Chondrocyte (in vitro differentiated cells): ENCODE measurements at regions not wholly inside any gene's neighbourhood (a gene's known extent, or its start where the extent isn't known, plus 50 kb on each side); places are given as distances from the start of the nearest gene placed in this dataset.

Experiments used
- DNase-seq: peaks from one replicate; pipeline ENCODE4 v3.0.0; 2021; ENCODE audit warnings: mixed read lengths, low spot score
- H3K27ac Mint-ChIP-seq: one replicate; pipeline ENCODE4 v1.8.0; 2021; ENCODE audit warnings: mild to moderate bottlenecking, moderate library complexity, mixed read lengths; ENCODE audit not compliant: unreplicated experiment
- H3K27me3 Mint-ChIP-seq: 2 replicates; pipeline ENCODE4 v1.8.0; 2021; ENCODE audit warnings: low read depth, mixed read lengths
- H3K36me3 Mint-ChIP-seq: 2 replicates; pipeline ENCODE4 v1.8.0; 2021; ENCODE audit warnings: low read depth, mixed read lengths
- H3K4me1 Mint-ChIP-seq: 2 replicates; pipeline ENCODE4 v1.8.0; 2021; ENCODE audit warnings: low read depth, mild to moderate bottlenecking, mixed read lengths
- H3K4me3 Mint-ChIP-seq: one replicate; pipeline ENCODE4 v1.8.0; 2021; ENCODE audit warnings: mild to moderate bottlenecking, moderate library complexity, mixed read lengths; ENCODE audit not compliant: unreplicated experiment
- H3K9me3 Mint-ChIP-seq: 2 replicates; pipeline ENCODE4 v1.8.0; 2021; ENCODE audit warnings: low read depth, mixed read lengths
- TF ChIP-seq, protein P1 (sequence below): fragments of 200-600 bp; sonication (generic); IDR thresholded peaks from 2 replicates; pipeline ENCODE4 v1.5.0; 2021; ENCODE audit warnings: antibody characterized with exemption, mild to moderate bottlenecking, moderate library complexity

DNA sequence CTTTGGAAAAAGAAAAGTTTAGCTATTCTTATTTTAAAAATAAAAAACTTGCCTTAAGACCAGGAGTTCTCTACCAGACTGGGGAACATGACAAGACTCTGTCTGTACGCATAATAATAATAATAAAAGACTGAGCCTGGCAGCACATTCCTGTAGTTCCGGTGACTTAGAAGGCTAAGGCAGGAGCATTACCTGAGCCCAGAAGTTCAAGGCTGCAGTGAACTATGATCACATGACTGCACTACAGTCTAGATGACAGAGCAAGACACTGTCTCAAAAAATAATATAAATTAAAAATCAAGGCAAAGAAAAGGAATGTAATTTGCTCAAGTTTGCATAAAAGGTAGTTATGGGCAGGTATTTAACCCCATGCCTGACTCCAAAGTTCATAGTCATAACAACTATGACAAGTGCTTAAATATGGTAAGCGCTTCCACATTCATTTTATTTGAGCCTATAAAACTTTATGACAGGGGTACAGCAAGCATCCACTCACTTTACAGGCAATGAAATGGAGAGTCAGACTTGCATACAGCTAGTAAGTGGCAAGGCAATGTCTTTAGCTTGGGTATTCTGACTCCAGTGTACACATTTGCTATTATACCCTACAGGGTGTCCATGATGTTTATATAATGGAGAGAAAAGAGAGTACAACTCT, 1567.8 kb upstream of the PIK3C3 start:
- DNase-seq: no peak
- Mint-ChIP-seq H3K27me3 (no peaks in the 10 kb centered on the region), H3K4me3 (no peak overlapping the region), H3K27ac (no peak overlapping the region), H3K36me3 (no peaks in the 10 kb centered on the region), H3K9me3 (peaks cover 2% of the 10 kb centered on the region), H3K4me1 (no peaks in the 10 kb centered on the region)
- TF ChIP-seq, protein P1, sequence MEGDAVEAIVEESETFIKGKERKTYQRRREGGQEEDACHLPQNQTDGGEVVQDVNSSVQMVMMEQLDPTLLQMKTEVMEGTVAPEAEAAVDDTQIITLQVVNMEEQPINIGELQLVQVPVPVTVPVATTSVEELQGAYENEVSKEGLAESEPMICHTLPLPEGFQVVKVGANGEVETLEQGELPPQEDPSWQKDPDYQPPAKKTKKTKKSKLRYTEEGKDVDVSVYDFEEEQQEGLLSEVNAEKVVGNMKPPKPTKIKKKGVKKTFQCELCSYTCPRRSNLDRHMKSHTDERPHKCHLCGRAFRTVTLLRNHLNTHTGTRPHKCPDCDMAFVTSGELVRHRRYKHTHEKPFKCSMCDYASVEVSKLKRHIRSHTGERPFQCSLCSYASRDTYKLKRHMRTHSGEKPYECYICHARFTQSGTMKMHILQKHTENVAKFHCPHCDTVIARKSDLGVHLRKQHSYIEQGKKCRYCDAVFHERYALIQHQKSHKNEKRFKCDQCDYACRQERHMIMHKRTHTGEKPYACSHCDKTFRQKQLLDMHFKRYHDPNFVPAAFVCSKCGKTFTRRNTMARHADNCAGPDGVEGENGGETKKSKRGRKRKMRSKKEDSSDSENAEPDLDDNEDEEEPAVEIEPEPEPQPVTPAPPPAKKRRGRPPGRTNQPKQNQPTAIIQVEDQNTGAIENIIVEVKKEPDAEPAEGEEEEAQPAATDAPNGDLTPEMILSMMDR: no peak

DNA sequence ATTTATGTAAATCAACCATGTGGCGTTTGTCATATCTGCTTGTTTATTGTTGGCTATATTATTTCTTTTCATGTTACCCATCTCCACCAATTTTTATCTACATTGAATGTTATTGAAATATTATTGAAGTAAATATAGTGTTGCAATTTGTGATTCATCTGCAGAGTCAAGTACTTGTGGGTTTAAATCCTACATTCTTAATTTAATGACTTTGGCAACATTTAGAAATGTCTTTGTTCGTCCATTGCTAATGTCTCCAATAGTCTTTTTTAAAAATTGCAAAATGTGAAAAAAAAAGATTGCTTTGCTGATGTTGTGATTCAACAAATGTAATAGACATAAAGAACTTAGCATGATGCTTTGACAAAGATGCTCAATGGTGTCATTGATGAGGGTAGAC, 1572.8 kb upstream of the PIK3C3 start:
- Mint-ChIP-seq H3K36me3 (no peaks in the 10 kb centered on the region), H3K9me3 (no peaks in the 10 kb centered on the region)

GRCh38 chr18:40380686-40381439, 1574.2 kb upstream of the PIK3C3 start:
- Mint-ChIP-seq H3K36me3 (no peaks in the 10 kb centered on the region), H3K4me1 (no peaks in the 10 kb centered on the region), H3K27me3 (no peaks in the 10 kb centered on the region), H3K27ac (no peak overlapping the region), H3K9me3 (no peaks in the 10 kb centered on the region), H3K4me3 (no peak overlapping the region)
- TF ChIP-seq, protein P1: no peak
- no peak for DNase-seq

More for the DNA sequence above, 1572.8 kb upstream of the PIK3C3 start:
- DNase-seq: no peak
- TF ChIP-seq, protein P1: no peak
- H3K27ac Mint-ChIP-seq: no peak overlapping the region
- no peaks in the 10 kb centered on the region for H3K27me3 Mint-ChIP-seq
- H3K4me1 Mint-ChIP-seq: no peaks in the 10 kb centered on the region
- H3K4me3 Mint-ChIP-seq: no peak overlapping the region

- Mint-ChIP-seq H3K9me3 (peaks cover 4% of the 10 kb centered on the region), H3K4me3 (no peak overlapping the region), H3K4me1 (no peaks in the 10 kb centered on the region), H3K27ac (no peak overlapping the region), H3K27me3 (no peaks in the 10 kb centered on the region), H3K36me3 (no peaks in the 10 kb centered on the region)
- TF ChIP-seq, protein P1: no peak
- no peak for DNase-seq
Measured at GRCh38 chr18:40375837-40376236, 1579.2 kb upstream of the PIK3C3 start.

GRCh38 chr18:40371673-40372072, 1583.4 kb upstream of the PIK3C3 start:
- no peak for DNase-seq
- no peaks in the 10 kb centered on the region for H3K36me3 Mint-ChIP-seq
- no peak overlapping the region for H3K27ac Mint-ChIP-seq
- no peaks in the 10 kb centered on the region for H3K27me3 Mint-ChIP-seq
- H3K4me1 Mint-ChIP-seq: no peaks in the 10 kb centered on the region
- TF ChIP-seq, protein P1: no peak
- H3K4me3 Mint-ChIP-seq: no peak overlapping the region
- H3K9me3 Mint-ChIP-seq: peaks cover 4% of the 10 kb centered on the region
